ENCODE measurements at regions not wholly inside any gene's neighbourhood (a gene's known extent, or its start where the extent isn't known, plus 50 kb on each side); places are given as distances from the start of the nearest gene placed in this dataset.

DNA sequence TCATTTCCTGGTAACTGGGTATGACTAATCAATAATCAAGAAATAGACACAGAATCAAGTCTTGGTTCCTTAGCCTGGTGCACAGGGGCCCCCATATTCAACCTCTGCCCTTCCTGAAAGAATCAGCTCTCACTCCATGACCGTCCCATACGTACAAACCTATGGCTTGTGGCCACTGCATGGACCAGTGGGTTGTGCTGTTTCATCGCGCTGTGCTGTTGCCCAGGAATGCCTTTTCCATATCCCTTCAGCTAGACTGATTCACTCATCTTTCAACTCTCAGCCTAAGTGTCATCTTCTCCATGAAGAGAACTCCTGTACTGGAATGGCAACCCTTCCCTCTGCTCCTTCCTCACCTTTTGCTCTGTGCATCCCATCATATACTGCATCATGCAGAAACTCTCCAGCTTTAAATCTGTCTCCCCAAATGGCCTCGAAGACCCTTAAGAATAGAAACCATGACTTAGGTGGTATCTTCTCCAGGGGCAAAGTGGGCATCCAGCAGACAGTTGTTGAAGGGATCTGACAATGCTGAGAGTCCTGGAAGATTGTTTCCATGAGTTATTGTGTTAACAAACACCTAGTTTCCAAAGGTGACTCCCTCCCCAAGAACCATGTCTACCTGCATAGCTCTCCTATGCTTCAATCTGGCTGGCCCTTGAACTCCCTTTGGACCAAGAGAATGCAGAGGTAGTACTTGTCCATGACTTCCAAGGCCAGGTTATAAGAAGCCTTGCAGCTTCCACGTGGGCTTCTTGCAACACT lies 180.8 kb downstream of the ACTL7B start:
- no peak for DNase-seq

DNA sequence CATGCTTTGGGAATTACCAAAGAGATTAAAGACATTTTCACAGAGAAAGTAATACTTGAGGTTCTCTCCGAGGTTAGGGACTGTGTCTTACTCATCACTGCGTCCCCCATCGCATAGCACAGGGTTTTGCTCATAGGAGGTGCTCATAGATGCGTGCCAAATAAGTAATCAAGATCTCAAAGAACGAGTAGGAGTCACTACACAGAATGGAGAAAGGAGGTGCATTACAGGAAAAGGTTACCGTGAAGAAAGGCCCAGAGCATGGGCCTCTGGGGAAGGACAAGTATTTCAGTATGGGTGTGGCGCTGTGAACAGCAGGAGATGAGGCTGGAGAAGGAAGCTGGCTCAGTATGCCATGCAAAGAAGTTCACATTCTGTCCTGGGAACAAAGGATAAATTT lies 182.4 kb downstream of the ACTL7B start:
- DNase-seq, result no peak

DNA sequence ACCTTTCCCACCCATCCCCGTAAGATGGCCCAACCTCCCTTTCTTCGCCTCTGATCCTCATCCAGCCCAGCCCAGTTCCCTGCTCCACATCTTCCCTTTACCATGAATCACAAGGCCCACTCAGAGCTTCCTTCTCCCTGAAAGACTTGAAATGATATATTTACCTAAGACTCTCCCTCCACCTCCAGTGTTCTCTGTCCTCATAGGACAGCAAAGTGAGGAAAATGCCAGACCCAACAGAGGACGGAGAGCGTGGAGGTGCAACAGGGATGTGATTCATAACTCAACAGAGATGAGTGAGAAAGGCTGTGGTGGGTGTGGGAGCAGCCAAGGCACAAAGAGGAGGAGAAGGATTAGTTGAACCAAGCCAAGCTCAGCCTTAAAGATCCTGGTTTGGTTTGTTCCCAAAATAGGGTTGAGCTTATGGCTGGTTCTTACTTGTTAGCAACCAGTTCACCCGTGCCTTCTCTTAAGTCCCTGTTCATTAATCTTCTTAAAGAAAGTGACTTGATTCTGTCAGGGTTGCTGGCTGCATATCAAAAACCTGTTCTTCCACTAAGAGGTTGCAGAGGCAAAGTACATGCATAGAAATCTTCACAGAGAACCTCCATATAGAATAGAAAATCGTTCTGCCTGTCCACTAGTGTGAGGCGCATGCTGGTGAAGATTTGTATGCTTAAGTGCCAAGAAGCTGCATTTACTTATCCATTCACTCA lies 183.2 kb downstream of the ACTL7B start:
- DNase-seq, result no peak

DNA sequence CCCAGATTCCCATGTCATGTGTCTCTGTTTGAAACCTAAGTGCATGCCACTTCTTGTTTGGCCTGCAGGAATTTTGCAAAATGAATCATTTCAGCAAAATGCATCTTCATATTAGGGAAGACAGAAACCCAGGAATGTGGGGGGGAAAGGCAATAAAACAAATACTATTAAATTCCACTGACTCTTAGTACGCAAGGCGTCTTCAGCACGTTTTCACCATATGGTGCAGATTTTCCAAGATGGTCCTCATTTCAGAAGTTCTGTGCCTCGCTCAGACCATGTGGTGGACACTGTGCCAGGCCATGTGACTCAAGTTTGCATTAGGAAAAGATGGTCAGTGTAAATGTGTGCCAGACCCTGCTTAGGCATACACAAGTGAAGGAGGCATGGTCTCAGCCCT lies 184.0 kb downstream of the ACTL7B start:
- no peak for DNase-seq

DNA sequence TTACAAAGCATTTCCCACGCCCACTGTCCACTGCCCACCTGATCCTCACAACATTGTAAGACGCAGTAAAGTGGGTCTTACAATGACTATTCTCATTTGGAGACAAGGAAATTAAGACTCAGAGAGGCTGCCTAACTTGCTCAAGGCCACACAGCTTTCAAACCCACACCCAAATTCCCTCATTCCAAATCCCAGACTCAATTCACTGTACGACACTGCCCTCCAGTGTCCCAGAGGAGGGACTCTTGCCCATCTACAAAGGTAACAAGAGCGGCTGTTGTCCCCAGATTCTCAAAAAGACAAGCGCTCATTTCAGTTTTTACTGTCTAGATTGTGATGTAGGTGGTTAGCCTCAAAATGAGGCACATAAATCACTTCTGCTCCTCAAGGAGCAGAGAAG lies 184.6 kb downstream of the ACTL7B start:
- no peak for DNase-seq

DNA sequence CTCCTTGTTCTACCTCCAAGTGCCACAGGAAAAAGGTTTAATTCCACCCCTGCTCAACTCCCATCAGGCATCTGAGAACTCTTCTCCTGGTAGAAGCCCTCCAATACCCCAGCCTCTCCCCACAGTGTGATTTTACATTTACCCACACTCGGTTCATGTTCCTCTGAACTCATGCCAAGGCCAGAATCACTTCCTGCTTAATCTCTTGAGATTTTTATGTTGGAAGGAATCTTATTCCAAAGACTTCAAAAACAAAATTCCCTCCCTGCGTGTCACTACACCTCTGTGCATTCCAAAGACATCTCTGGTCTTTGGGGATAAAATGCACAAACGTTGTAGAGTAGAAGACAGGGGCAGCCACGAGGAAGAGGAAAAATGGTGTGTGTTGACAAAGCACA lies 186.8 kb downstream of the ACTL7B start:
- no peak for DNase-seq

DNA sequence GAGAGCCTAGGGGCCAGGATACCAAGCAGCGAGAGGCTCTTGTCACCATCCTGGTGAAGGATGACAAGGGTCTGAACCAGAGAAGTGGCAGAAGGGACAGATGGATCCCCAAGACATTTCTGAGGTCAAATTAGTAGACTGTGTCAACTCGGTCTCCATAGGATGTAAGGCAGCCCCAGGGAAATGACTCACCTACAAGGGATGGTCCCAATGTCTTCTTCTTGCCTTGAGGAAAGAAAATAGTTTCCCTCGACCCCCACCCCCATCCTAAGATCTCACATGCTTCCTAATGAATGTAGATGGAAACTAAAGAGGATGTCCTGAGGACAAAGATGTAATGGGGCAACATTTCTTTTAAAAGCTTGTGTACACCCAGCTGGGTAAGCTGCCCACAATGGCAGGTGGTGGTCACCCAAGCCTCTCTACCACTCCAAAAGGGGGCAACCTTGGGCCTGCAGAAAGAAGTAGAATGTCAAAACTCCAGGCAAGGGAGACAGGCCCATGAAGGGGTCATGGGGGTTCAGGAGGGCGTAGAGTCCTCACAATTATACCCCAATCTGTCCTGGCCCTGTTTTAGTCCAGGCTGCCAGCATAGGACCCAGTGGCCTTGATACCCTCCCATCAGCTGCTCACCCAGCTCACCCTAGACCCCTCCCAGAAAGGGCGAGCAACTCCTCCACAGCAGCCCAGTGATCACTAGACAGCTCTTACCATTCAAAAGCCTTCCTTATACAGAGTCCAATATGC lies 187.4 kb downstream of the ACTL7B start:
- no peak for DNase-seq

DNA sequence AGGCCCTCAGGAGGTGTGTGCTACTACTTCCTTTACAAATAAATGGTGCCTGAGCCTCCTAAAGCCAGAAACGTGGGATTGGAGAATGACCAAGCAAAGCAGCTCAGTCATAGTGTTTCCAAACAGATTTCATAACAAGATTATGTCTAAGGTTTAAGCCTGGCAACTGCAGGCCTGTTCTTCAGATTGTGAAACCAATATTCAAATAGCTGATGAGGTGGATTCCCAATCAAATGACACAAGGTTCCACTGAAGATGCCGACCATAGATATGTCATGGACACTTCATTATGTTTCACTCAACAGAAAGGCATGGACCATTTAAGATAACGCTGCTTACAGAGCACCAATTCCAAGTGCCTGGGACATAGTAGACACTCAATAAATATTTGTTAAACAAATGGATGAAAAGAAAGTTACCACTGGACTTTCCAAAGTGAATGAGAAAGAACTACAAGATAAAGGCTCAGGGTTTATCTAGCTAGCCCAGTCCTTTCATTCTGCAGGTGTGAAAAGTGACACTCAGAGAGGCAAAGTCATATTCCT lies 189.5 kb downstream of the ACTL7B start:
- no peak for DNase-seq

DNA sequence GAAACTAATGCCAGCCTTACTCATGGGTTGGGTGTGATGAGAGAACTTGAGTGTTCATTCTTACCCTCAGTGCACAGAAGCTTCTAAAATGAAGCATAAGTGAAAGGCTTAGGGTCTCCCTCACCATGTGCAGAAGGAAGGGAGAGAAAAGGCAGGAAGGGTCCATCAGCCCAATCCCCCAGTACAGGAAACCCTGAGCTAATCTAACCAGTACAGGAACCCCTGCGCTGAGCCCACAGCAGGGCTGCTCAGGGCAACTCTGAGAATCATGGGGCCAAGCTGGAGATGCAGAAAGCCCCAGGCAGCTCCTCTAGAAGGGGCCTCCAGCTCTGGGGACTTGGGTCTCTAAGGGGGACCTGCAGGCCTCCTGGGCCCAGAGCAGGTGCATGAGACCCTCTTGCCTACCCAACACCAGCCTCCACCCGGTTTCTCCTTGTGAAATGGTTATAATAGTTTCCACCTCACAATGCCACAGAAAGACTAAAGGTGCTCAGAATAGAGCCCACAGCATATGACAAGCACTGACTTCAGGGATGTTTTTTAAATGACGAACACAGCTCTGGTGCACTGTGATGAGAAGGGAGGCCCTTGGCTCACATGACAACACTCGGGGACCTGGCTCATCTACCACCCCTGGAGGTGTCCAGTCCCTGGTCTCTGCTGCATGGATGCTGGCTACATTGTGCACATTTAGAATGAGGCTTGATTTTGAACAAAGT lies 190.1 kb downstream of the ACTL7B start:
- DNase-seq, result no peak

DNA sequence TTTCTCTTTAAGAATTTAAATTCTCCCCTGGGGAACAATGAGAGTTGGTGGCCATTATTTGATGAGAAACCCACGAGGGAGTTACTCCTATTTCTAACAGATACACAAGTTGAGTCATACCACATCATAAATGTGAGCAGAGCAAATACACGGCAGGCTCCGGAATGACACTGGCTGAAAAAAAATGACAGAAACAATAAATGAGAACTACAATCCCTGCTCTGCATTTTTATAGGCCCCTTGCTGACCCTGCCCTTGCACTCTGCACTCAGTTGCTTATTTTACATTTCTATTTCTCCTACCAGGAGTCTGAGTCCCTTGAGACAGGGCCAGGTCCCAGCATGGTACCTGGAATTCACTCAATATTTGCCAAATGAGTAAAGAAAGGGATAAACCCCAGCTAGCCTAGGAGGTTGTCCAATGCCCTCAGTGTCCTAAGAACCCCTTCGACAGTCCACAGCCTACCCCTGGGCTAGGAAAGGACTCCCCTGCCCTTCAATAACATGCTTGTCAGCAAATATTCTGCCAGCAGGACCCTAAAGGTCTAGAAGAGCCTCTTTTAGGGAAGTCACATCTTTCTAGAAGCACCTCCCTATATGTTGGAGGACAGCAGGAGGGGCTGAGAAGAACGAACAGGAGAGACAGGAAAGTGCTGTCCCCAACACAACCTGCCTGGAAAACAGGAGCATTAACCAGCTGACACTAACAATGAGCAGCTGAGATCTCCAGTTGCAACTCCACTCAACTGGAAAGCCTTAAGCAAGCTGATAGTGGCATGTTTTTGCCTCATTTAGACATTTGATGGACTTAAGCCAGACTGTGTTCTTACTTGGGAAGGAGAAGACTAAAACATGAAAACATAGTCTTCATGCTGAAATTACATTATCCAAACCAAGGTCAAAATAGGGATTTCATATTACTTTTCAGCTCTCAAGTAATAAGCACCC lies 191.2 kb downstream of the ACTL7B start:
- DNase-seq, result no peak

DNA sequence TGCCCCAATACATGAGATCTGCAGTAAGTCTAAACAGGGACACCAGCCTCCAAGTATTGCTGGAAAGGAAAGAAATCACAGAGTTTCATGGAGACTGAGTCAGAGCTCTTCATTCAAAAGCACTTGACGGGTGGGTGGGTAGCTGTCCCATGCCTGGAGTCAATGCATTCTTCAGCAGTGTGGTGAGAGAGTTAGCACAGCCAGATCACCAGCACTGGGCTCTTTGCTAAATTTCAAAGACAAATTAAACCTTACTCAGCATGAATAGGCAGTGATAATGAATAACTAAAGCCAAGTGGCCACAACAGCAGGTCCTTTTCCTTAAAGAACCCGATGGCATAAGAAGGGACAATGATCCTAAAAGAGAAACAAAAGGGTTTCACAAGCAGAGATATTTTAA lies 192.4 kb downstream of the ACTL7B start:
- no peak for DNase-seq

DNA sequence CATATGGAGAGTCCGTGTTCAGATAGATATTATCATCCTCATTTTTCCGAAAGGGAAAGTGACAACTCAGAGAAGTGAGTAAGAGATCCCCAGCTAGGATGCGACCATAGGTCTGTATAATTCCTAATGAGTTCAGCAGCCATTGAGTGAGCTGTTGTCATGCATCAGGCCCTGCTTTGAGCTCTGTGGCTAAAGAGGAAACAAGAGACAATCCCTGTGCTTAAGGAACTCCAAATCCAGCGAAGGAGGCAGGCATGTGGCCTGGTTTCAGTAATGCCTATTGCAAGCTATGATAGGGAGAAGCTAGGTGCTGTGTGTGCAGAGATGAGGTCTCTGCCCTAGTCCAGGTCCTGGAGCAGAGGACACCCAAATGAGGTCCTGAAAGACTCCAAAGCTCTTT lies 192.8 kb downstream of the ACTL7B start:
- DNase-seq, result no peak

DNA sequence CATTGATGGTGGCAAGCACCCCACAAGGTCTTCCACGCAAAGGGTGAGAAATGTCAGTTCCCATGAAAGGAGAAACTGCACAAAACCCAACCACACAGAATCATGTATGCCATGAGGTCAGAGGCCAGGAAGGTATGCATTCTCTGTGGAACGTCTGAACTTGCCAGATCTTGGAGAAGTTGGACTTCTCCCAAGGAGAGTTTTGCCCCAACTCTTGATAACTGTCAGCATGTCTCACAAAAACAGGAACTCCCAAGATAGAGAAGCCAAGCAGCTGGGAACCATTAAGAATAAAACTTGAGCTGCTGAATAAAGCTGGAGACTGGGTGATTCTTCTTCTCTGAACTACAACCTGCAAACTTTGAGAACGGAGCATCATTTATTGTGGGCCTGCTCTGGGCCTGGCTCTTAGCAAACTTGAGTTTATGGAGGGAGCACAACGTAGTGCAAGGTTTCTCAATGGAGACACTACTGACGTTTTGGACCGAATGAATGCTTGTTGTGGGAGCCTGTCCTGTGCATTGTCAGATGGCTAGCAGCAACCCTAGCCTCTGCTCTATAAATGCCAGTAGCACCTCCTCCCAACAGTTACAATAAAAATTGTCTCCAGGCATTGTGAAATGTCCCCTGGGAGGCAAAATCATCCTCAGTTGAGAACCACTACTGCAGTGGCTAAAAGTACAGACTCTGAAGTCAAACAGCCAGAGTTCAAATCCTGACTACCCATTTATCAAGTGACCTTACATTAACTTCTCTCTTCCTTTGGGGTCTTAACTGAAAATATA lies 193.5 kb downstream of the ACTL7B start:
- no peak for DNase-seq

DNA sequence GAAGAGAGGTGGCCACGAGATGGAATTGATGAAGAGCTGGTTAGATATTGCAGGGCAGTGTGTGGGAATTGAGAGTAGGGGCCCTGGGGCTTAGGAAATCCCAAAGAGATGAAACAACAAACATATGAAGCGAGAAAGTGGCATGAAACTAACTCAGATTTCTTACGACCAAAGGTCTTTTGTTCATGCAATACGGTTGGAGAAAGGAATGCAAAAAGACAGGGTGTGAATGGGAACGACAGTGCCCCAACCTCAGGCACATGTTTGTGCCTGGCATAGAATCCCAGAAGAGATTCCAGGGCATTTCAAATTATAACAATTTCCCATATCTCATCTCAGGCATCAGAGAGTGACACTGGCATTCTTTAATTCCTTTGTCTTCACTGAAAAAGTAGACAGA lies 199.2 kb downstream of the ACTL7B start:
- DNase-seq, result no peak

DNA sequence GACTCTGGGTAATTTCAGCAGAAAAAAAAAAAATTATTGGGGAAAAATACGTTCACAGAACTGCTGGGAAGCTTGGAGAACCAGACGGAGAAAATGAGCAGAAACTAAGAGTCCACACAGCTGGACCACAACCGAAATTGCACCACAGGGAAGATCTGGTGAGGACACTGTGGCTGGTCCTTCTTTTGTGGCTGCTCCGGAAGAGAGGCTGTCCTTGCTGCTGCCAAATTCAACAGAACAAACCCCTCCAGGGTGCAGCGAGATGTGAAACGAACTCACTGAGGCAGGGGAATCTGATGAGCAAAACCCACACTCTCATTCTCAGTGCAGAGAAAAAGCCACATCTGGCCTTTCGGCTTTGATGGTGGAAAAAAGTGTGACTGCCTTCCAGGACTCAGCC lies 200.0 kb downstream of the ACTL7B start:
- no peak for DNase-seq

DNA sequence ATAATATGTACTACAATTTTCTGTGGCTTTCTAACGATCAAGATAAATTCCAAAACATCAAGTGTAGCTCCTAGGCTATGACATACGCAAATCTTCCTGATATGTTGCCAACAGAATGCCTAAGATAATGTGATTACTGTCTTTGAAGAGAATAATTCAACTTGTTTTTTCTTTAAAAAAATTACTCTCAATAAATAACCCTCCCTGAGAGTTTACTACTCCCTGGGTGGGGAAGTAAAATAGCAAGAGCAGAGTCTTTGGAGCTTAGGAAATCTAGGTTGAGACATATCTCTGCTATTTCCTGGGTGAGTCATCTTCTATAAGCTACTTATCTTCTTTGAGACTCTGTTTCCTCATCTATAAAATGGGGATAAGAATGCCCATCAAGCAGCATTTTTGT lies 201.2 kb downstream of the ACTL7B start:
- DNase-seq, result no peak

DNA sequence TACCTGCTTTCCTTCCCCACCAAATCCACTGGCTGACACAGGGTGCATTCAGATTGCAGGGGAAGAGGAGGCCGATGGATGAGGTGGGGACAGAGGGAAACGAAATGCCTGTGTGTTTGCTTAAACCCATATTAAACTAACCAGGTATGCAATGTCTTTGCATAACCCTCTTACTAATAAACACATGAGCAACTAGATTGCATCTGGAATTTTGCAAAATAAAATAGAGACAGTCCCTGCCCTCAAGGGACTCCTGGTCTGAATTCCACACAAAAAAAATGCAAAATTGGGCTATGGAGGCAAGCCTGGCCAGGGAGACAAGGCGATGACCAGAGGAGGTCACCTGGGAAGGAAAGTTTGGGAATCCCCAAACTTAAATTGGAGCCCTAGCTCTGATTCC lies 202.9 kb downstream of the ACTL7B start:
- DNase-seq, result no peak

DNA sequence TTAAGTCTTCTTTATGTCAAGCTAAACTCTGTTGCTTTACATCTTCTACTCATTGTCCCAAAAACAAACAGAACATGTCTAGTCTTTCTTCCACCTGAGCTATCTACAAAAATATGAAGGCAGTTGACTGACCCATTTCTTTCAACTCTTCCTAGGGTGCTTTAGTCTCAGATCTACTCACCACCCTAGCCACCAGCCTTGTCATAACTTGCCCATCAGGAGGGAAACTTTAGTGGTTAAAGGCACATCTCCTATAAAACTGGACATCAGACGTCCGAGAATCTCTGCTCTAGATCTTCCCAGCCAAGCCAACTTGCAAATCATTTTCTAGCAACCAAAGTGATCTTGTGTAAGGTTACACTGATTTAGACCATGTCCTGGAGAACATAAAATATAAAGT lies 205.0 kb downstream of the ACTL7B start:
- DNase-seq, result no peak

DNA sequence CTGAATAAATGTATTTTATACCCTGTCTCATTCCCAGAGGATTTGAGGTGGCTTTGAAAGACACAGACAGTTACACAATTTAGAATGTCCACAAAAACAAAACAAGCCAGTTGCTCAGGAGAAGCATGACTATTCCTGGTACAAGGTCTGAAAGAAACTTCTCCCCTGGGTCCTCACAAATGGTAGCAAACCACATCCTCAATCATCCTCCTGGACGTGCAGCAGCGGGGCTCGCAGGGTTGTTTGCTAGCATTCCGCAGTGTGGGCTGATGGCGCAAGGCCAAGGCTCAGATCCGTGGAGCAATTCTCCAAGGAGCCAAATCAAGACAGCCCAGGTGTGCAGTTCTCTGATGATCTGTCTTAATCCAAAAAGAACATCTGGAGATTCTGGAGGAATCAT lies 210.3 kb downstream of the ACTL7B start:
- no peak for DNase-seq

DNA sequence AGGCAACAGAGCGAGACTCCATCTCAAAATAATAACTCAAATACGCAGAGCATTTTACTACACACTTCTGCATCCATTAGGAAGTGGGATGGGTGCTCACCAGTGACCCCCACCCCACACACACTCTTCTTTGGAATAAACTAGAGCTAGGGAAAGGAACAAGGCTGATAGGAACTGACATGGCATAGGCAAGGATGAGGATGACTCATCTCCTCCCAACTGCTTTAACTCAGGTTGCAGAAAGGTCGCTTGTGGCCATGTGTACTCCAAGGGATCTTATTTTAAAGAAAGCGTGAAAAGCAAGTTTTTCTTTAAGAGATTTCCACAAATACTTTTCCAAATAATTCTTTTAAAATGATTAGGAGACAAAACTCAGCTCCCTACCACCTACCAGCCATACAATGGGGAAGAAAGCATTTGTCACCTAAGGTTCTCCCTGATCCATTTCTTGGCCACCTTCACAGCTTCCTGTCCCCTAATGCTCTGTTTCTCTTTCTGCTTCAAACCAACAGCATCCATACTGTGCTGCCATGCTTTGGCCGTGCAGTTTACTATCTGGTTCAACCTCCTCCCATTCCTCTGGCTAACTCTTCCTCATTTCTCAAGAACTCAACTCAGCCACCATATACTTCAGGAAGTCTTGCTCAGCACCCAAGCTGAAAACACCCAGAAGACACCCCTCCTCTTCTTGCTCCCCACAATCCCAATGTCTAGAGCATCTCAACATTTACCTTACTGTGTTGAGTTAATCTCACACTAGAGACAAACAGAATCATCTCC lies 211.9 kb downstream of the ACTL7B start:
- DNase-seq, result no peak
